A673 (cell line): ENCODE measurements at regions not wholly inside any gene's neighbourhood (a gene's known extent, or its start where the extent isn't known, plus 50 kb on each side); places are given as distances from the start of the nearest gene placed in this dataset.

ENCODE experiments used
- EZH2 ChIP-seq: fragments of 200-600 bp; sonication (generic); IDR thresholded peaks from 2 replicates; pipeline ENCODE4 v1.6.1; 2017; ENCODE audit warnings: borderline replicate concordance, low read depth, mild to moderate bottlenecking, mixed read lengths, antibody characterized with exemption, low read length; ENCODE audit not compliant: poor library complexity, severe bottlenecking
- TF ChIP-seq, protein P1 (sequence below): fragments of 300-800, 200-600 bp; sonication (generic); conservative IDR thresholded peaks from 2 replicates; pipeline ENCODE4 v1.5.1; 2017; ENCODE audit warnings: low read depth, mild to moderate bottlenecking, antibody characterized with exemption, low read length, moderate library complexity, mixed read lengths

DNA sequence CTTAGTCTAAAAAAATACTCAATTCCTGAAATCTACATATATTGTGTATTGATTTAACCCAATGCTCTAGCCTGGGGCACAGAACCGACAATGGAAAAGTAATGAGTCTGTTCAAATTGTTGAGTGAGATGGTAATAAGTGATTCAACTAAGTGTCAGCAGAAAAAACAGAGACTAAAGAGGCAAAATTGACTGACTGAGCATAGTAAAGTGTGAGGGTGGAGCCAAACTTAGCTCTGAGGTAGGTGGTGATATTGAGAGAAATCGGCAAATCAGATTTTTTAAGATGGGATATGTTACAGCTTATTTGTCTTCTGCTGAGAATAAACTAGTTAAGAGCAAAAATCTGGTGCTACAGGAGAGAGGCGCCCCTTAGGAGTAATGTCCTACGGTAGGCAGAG is 764.0 kb upstream of the LRRN3 start:
- TF ChIP-seq, protein P1, sequence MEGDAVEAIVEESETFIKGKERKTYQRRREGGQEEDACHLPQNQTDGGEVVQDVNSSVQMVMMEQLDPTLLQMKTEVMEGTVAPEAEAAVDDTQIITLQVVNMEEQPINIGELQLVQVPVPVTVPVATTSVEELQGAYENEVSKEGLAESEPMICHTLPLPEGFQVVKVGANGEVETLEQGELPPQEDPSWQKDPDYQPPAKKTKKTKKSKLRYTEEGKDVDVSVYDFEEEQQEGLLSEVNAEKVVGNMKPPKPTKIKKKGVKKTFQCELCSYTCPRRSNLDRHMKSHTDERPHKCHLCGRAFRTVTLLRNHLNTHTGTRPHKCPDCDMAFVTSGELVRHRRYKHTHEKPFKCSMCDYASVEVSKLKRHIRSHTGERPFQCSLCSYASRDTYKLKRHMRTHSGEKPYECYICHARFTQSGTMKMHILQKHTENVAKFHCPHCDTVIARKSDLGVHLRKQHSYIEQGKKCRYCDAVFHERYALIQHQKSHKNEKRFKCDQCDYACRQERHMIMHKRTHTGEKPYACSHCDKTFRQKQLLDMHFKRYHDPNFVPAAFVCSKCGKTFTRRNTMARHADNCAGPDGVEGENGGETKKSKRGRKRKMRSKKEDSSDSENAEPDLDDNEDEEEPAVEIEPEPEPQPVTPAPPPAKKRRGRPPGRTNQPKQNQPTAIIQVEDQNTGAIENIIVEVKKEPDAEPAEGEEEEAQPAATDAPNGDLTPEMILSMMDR = no peak
- TF ChIP-seq EZH2 = no peak
